HG02610 (cell line): ENCODE measurements at regions not wholly inside any gene's neighbourhood (a gene's known extent, or its start where the extent isn't known, plus 50 kb on each side); places are given as distances from the start of the nearest gene placed in this dataset.
"Not testable (repeated sequence)": the region's sequence is repeated elsewhere in the genome, so short reads cannot be mapped to it uniquely, and the experiment has no call there.

Experiments
- ATAC-seq: cut with Tn5 transposase; IDR thresholded peaks from one replicate; pipeline ENCODE4 v1.9.1; 2021; ENCODE audit warnings: mild to moderate bottlenecking, moderate library complexity; ENCODE audit not compliant: unreplicated experiment

- ATAC-seq: not testable (repeated sequence)
Measured at GRCh38 chr16:34099028-34099427, 639.6 kb downstream of the TP53TG3F start.
